CD4-positive, alpha-beta T cell treated with Interleukin-1 beta for 1 hour (primary cell): ENCODE measurements at regions not wholly inside any gene's neighbourhood (a gene's known extent, or its start where the extent isn't known, plus 50 kb on each side); places are given as distances from the start of the nearest gene placed in this dataset.
"Not testable (repeated sequence)": the region's sequence is repeated elsewhere in the genome, so short reads cannot be mapped to it uniquely, and the experiment has no call there.

Experiments used
- DNase-seq, 2 donors: peaks; one replicate each; pipeline ENCODE4 v3.0.0-alpha.2; 2020 to 2022

DNA sequence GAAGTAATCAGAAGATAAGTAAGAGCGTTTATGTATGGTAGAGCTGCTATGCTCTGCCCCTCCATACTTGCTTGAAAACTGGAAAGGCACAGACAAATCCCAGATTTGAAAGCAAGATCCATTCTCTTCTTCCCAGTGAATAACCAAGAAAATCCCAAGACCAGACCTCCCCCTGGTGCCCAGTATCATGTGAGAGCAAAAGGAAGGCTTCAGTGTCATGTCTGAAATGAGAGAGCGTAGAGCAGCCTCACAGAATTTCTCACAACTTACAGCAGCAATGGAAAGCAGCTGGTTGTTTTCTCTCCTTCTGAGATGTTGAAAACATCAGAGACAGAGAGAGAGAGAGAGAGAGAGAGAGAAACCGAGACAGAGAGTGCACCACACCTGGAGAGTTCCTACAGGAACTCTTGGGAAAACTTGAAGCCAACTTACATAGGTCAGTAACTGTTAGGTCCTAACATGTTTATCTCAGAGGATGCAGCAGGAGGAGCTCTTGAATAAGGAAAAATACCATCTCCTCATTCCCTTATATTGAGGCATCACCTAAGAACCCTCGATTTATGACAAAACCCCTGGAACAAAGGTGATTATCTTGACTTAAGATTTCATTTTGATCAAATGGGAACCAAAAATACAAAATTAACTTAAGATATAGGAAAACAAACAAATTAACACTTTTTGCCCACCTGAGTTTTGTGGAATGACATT is 273.3 kb downstream of the NSUN3 start:
- no peak for DNase-seq

DNA sequence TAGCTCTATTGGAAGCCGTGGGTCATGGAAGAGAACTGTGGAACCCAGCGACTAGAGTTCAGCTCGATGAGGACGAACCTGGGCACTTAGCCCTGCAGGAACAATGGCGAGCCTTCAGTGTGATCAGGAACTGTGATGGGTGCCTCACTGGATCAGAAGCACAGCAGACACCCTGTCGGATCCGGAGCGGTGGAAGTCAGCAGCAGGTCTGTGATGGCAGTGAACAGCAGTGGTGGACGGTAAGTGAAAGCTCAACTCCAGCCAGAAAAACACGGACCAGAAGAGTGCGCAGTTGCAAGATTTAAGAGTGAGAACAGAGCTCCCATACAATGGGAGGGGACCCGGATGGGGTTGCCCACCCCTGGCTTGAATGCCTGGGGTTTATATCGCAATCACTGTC is 282.2 kb downstream of the NSUN3 start:
- no peak for DNase-seq

DNA sequence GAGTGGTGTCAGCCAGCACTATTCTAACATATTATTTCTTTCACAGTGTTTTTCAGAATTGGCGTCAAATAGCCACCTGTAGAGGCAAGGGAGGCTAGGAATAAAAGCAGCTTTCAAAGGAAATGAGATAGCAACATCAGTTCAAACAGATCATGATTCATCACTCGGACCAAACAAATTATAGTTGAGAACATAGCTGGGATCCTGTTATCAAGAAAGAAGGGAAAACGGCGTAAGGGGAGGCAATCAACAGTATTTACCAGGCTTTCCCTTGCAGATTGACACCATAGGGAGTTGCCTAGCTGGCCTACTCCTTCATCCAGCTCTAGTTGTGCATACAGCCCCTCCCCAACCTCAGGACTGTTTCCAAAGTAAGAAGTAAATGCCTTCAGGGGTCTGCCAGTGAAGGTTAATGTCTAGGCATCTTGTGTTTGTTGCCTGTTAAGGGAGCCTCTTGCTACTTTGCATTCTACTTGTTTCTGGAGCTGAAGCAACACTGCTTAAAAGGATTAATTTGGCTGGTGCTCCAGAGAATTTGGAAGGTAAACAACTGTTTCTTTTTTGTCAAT is 286.5 kb downstream of the NSUN3 start:
- no peak for DNase-seq

DNA sequence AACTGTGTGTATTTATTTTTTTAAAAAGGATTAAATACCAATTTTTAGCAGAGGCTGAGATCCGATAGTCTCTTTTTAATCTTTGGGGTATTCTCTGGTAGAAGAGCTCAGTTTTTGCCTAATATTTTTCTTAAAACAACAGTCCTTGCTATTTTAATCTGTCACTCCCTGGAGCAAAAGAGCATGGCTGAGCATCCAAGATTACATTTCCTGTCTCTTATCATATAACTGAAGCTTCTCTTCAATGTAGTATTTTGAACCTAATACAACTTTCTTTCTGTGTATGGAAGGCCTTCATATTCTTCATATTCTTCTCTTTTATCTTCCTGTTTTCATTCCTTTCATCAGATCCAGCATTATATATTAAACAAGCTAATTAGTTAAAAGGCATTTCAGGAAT is 293.7 kb downstream of the NSUN3 start:
- DNase-seq: no peak

DNA sequence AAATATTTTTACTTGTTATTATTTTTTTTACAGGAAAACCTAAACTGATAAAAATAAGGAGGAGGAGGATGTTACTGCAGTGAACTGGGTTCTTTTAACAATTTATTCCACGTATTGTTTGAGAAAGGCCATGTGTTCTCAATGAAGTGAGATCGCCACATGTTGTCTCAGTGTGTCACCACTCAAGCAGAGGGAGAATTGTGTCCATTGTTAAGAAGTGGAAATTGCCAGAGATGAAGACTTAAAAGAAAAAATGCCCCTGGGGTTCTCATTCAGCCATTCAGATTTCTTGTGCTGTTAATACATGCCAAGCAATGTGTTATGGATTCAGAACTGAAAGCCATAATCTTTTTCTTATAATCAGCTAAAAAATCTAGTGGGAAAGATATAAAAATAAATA is 297.1 kb downstream of the NSUN3 start:
- no peak for DNase-seq

DNA sequence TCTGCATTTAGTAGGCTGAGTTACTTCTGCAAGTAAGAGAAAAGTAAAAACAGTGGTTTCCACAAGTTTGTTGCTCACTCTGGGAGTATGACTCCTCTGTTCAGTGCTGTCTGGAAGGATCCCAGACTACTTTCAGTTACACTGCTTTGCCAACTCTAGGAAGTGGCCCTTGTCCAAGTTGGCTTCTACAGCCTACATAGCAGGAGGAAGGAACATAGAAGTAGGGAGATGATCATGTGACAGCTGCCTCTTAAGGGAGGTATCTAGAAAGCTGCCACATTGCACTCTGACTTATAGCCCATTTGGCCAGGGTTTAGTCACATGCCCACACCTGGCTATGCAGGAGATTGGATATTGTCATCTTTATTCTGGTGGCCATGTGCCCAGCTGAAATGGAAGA is 298.1 kb downstream of the NSUN3 start:
- DNase-seq: no peak

DNA sequence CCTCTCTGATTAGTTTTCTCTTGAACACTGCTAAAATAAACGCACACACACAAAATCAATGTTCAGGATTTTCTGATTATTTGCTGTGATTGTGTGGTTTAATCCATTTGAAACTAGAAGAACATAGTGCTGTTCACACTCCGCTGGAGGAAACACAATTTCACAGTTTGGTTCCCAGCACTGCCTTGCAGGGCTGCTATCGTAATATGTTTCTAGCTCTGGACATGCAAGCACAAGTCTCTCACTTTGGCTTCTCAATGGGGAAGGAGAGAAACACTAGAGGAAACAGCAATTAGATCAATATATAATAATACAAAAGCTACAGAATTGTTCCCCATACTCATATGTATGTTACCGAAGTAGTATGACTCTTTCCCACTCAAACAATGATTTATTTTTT is 299.5 kb downstream of the NSUN3 start:
- DNase-seq: no peak

DNA sequence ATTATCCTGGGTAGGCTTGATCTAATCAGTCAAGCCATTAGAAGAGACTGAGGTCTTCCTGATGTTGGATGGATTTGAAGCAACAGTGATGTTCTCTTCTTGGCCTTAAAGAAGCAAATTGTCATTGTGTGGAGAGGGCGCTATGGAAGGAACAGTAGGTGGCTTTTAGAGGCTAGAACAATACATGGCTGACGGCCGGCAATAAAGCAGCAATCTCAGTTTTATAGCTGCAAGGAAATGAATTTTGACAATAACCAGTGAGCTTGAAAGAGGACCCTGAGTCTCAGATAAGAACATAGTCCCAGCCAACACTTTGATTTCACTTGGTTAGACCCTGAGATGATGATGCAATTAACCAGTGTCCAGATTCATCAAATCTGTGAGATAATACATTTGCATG is 302.1 kb downstream of the NSUN3 start:
- no peak for DNase-seq

DNA sequence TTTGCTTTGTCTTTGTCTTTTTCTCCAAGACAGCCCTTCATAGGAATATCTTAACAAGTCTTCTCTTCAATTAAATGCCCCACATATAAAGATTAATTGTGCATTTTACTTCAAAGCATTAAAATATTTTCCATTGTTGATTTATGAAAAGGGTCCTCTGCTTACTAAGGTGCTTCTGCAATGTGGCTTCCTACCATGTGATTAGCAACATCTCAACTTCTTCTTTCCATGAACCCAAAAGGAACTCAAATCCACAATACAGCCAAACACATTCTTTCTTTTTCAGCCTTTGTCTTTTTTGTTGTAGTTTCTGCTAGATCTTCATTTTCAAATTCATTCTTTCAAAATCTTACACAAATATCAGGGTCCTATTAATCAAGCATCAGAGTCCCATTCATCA is 309.2 kb downstream of the NSUN3 start:
- no peak for DNase-seq

DNA sequence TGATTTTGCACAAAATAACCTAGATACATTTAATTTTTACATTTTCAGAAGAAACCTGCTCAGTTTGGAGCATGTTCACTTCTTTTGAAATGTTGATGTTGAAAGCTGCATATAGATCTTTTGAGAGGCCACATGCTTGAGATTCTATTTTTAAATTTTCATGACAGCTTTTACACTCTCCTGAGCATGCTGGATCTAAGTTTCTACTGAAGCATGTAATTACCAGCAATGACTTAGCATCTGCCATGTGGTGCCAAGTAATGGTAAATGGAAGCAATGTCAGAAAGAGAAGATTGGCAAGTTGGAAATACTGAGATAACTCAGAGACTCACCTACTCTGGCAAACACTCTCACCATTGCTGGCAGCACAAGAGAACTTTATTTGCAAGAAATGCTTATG is 310.6 kb downstream of the NSUN3 start:
- no peak for DNase-seq

DNA sequence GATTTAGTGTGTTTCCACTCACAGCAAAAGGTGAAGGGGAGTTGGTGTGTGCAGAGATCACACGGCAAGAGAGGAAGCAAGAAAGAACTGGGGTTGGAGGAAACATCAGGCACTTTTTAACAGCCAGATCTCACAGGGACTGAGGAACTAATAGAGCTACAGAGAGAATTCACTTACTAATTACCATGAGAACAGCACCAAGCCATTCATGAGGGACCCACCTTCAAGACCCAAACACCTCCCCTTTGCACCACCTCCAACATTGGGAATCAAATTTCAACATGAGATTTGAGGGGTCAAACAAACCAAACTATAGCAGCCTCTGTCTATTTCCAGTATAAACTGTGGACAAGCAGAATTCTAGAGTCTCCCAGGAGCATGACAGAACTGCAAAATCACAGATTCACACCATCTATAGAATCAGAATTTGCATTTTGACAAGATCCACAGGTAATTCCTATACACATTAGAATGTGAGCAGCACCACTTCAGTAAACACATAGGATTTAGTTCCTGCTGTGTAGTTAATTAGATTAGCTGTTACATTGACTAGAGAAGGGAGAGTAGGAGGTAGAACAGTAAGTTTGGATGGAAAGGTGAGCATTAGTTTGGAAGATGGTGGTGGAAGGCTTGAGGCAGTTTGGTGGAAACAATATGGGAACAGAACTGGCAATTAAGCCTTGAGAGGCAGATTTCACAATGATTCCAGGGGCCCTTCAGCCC is 311.7 kb downstream of the NSUN3 start:
- DNase-seq: no peak

DNA sequence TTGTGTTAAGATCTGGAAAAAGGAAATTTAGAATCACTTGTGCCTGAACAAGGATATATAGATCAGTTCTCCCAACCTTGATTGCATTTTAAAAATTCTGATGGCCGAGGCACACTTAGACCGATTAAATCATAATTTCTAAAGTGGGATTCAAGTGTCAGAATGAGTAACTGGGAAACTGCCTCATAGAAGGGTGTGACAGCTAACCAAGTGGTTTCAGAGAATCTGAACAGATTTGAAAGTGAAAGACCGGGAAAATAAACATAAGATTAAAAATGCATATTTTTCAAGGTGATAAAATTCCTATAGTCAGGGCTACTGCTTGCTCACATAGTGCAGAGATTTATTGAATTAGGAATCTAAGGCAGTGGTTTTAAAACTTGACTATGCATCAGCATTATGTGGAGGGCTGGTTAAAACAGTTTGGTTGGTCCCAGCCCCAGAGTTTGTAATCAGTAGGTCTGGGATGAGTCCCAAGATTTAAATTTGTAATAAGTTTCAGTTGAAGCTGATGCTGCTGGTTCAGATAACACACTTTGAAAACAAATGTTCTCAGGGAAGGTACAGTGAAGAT is 314.3 kb downstream of the NSUN3 start:
- not testable (repeated sequence) for DNase-seq

DNA sequence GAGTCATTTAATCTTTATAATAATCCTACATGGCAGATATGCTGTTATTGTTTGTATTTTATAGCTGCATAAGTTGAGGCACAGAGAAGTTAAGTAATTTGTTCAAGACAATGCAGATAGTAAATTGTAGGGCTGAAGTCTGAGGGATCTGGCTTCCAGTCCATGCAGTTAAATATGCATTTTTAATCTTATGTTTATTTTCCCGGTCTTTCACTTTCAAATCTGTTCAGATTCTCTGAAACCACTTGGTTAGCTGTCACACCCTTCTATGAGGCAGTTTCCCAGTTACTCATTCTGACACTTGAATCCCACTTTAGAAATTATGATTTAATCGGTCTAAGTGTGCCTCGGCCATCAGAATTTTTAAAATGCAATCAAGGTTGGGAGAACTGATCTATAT is 315.0 kb downstream of the NSUN3 start:
- DNase-seq: not testable (repeated sequence)

DNA sequence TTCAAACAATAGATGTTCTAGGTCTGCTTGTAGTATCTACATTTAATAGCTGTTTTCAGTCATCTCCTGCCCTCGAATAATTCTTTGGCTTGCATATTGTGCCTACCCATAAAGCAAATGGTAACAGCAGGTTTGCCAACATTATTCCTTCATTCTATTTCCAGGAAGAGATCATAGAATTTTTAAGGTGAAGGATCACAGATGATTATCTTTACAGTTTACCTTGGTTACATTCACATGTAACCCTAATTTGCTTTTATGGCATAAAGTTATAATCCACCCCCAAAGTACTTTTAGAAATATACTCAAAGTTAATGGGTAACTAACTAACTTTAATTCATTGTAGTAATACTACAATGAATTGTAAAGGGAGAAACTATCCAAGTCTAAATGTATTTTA is 315.5 kb downstream of the NSUN3 start:
- DNase-seq: no peak

DNA sequence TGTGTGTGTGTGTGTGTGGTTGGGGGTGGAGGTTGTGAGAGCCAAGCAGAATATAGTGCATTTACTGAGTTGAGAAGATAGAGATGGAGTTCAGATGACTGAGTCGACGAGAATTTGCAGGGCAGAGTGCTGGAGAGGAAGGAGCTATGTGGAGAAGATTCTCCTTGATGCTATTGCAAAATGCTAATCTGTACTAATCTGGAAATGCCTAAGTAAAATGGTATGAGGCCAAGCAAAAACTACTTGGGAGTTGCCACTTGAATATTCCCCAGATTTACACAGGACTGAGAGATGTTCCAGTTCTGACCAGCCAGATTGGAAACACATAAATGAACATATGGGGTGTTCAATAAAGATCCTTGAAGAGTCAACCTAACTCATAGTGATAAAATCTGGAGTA is 316.4 kb downstream of the NSUN3 start:
- DNase-seq: no peak

DNA sequence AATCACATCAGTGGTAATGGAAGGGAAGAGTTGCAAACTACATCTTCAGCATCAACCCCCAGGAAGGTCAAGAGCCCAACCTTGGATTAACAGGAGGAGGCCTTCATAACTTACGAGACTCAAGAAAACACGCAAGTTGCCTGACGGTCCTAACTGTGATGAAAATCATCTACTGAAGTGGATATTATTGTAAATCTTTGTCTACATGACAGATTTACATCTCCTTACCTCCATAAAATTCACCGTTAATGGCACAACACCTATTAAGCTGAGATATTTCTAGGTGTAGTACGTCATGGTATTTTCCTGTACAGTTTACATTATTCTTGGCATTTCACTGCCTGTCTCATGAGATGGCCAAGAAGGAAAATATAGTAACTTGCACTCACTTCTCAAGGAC is 332.0 kb downstream of the NSUN3 start:
- DNase-seq: no peak

DNA sequence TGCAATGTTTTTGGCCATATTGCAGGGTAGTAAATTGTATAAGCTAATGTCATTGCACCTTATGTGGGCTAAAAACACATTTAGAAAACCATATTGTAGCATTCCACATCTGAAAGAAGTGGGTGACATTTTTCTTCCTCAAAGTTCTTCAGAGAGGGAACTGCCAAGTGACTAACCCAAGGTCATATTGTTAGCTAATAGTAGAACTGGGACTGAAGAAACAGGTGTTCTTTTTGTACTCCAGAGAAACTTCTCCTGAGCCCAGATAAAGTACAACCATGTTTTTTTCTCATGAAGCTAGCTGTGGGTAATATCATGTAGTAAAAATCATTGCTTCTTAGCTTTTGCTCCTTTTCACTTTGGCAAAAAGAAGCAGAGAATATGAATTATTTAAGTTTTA is 333.0 kb downstream of the NSUN3 start:
- no peak for DNase-seq

DNA sequence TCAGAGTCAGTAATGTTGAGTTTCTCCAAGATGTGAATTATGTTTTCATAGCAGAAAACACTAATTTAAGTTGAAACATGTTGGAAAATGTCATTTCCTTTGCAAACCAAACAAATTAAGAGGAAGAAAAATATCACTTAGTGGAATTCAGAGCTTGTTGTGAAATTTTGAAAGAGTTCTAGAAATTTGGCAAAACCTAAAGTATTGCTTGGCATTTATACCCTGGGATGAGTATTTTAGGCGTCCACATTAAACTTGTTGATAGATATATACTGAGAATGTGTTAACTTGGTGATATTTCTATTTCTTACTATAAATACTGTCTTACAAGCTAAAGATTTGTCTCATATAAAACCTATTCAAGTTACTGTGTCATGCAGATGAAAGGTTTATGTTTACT is 335.2 kb downstream of the NSUN3 start:
- DNase-seq: no peak

DNA sequence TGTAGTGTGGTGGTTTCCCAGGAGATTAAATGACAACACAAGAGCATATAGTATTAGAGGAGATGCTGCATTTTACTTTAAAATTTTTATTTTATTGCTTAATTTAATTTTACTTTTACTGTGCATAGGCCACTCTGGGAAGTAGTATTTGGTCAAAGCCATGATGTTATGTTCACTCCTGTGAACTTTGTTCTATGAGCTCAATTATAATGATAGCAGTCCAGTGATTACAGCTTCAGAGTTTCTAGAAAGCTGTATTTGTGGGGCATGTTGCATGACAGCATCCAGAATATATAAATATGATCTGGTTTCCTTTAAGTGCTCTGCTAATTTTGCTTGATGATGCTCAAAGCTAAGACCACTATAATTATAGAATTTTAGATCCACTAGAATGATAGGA is 338.6 kb downstream of the NSUN3 start:
- no peak for DNase-seq

DNA sequence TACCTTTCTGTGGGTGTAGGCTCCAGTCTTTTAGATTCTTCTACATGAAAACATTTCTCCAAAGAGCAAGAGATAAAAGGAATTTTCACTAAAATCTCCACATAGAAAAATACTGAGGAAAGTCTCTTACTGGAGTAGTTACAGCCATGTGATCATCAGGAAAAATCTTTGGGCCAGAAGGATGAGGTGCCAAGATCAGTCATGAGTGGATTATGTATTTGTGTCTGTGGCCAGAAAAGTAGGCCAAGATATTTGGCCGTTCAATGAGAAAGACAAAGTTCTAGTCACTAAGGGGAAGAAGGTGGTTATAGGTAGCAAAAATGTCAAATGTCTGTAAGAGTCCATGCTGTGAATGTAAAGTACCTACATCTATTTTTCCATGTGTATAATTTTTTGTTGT is 339.3 kb downstream of the NSUN3 start:
- no peak for DNase-seq

DNA sequence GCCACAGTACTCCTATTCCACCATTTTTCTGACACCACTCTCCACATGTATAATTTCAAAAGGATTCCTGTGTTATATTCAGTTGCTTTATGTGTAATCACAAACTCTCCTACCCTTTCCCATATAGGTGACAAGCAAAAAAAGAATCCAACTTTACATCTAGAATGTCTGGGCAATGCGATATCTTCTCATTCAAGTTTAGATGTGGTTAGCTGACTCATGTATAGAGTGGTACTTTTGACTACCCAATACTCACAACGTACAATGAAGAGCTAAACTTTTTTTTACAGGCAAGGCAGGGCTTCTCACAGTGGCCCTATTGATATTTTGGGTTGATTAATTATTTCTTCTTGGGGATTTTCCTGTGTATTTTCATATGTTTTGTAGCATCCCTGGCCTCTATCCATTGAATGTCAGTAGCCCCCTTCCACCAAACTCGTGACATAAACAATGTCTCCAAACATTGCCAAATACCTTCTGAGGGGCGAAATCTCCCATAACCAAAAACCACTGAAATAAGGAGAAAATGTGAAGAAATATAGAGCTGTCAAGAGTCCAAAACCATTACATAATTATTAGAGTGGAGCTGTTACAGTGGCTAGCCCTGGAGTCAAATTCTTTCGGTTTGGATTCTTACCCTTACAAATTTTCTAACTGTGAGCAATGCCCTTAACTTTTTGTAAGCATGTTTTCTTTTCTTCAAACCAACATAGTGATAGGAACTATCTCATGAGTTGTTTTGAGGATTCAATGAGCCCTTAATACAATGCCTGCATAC is 342.6 kb downstream of the NSUN3 start:
- no peak for DNase-seq

DNA sequence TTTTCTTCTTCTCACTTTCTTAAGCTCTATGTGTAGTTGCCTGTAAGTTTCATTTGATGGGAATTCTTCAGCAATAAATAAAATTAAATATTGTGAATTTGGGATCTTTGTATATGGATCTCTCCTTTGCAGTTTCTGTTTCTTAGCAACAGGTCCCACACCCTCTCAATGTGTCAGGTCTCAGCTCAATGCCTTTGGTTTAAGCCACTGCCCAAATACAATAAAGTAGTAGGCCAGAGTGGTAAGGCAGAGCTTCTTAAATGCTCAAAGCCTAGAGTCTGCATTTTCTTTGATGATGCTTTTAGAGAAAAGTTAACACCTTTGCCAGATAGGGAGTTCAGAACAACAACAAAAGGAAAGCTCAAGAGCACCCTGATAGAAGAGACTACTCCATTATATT is 343.7 kb downstream of the NSUN3 start:
- DNase-seq: no peak

DNA sequence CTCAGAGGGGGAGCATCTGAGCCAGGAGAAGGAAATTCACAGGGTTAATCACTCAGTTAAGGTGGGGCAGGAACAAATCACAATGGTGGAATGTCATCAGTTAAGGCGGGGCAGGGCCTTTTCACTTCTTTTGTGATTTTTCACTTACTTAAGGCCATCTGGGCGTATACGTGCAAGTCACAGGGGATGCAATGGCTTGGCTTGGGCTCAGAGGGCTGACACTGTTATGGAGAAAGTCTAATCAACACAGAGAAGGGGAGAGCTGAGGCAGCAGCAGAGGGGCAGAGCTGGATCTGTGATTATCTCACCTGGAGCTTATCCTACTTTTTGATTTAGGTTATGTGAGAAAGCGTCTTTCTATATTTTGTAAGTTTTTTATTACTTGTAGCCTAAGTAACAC is 350.1 kb downstream of the NSUN3 start:
- not testable (repeated sequence) for DNase-seq
